ENCODE measurements at regions not wholly inside any gene's neighbourhood (a gene's known extent, or its start where the extent isn't known, plus 50 kb on each side); places are given as distances from the start of the nearest gene placed in this dataset.

DNA sequence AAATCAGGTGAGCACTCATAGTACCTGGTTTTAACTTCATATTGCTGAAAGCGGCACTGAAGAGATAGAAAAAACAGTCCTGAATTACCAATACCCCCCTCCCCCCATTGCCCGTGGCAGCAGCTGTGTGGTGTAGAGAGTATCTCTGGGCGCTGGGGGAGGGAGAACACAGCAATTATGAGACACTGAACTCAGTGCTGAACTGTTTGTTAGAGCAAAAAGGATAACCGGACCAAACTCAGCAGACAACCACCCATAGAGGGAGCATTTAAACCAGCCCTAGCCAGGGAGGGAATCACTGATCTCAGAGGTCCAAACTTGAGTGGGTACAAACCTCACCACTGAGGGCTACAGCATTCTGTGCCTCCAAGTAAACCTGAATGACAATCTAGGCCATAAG is 457.4 kb upstream of the TEX13C start:
- no peak for DNase-seq

DNA sequence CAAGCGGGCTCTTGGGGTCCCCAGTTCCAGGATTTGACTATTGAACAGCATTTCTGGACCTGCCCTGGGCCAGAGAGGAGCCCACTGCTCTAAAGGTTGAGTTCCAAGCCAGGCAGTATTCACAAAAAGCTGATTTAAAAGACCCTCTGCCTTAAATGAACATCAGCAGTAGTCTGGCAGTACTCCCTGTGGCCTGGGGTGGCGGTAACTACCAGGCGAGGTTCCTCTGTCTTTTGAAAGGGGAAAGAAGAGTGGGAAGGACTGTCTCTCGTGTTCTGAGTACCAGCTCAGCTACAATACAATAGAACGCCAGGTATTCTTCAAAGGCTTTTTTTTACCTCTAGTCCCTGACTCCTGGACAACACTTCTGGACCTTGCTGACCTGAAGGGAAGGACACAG is 456.4 kb upstream of the TEX13C start:
- DNase-seq = no peak

DNA sequence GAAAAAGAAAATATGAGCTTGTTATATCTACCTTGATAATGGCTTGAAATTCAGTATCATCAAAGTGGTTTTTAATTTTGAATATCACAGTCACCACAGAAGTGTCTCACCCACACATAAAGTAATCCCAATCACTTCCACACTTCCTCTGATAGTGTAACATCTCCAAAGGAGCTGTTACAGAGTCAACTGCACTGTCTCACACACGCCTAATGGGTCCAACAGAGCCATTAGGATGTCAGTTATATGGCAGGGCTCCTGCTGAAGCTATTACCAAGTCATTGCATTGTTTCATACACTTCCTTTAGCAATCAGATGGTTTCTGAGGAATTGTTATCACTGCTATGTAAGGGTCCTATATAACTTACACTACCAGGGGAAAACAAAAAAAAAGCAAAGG is 432.1 kb upstream of the TEX13C start:
- DNase-seq = no peak

DNA sequence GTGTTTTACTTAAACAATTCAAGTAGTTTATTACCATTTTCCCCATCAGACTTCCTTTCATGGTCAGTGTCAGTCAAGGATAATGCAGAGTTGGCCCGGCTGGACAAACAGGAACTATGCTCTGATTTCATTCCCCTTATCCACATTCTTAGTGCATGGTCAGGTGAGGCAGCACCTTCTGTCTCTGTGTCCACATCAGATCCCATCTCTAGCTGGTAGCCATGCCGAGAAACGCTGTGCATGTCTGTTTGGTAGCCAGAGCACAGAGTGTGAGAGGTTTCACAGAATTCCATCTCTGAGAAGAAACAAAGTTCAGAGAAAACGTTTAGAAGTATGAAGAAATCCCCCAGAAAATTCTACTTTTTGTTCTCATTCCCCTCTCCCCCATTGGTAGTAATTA is 423.7 kb upstream of the TEX13C start:
- DNase-seq = no peak

DNA sequence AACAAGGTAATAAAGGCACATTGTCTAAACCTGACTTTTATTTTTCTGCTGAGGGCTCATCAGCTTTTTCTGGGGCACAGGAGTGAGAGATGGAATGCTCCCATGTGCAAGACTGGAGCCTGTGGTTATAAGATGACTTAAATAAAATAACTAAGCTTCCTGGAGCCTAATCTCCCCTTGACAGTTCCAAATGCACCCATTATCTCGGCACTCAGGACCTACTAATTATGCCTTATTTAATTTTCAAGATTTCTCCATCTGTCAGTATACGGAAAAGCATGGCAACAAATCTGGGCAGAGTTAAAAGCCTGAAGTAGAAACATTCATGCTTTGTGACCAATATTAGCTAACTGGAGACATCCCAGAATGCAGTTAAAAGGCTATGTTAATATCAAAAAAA is 416.7 kb upstream of the TEX13C start:
- DNase-seq = no peak

DNA sequence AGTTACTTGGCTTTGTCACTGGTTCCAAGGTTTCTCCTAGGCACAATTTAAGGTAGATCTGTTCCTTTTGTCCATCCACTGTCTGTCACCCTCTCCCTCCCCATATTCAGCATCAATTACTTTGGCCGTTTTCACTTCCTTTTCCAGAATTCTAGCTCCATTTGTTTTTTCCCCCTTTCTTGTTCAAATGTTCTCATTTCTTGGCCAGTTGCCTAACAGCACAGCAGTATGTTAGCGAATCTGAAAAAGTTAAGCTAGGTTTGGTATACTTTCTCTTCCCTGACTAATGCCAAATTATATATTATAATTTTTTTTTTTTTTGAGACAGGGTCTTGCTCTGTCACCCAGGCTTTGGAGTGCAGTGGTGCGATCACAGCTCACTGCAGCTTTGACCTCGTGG is 409.1 kb upstream of the TEX13C start:
- no peak for DNase-seq

DNA sequence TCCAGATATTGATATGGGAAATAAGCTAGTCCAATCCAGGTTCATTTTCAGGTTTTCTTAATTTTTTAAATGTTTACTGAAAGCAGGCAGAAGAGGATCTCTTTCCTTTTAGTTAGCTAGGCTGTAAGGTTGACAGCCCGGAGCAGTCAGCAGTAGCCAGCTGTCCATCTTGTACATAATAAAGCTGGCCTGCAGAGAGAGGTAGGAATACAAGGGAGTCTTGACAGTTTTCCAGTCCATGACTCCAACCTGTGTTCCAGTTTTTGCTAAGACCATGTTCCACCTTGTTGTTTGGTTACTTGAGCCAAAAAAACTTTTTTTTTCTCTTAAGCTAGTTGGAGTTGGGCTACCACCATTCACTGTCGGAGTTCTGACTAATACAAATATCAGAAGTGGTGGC is 402.7 kb upstream of the TEX13C start:
- DNase-seq = no peak

DNA sequence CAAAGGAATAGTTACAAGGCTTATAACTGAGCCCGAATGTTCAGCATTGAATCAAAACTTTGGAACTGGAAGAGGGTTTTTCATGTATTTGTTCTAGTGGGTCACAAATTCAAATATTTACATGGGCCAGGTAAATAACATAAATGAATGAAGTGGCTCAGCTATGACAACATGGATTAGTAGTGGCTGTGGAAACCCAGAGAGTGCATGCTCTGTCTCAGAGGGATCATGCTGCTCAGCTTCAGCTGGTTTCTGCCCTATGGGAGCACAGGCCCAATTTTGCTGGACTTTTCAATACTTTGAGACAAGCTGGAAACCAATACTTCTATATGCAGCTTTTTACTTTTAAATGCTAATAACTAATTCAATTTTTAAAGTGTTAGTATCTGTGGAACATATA is 394.0 kb upstream of the TEX13C start:
- DNase-seq = no peak

DNA sequence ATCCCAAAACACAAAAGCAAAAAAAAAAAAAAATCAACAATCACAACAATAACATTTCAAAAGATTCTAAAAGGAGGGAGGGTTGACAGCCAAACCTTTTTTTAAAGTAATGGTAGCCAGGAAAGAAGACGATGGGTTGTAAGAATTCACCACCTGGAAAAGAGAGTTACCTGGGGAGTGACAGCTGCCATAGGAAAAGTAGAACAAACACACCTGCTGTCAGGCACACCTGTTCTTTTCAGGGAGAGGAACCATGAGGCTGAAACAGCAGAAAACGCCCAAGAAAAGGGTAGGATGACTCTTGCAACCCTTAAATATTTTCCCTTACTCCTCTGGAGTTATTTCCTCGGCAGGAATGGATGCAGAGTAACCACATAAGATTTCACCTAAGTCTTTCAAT is 388.4 kb upstream of the TEX13C start:
- DNase-seq = no peak

DNA sequence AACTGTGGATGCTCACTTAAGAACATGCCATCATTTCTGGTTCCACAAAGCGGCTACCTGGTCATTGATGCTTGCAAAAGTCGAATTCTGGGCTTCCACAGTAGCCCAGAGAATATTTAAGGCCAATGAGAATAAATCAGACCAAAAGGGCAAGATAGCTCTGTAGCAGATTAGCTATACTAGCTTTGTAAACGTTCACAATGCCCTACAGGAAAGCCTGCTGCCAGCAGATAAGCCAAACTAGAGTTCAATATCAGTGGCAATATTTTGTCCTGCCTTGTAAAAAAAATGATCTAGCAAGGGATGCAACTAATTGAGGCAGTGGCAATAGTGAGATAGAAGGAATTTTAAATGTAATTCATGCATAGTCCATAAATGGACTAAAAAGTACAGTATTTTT is 387.7 kb upstream of the TEX13C start:
- no peak for DNase-seq

DNA sequence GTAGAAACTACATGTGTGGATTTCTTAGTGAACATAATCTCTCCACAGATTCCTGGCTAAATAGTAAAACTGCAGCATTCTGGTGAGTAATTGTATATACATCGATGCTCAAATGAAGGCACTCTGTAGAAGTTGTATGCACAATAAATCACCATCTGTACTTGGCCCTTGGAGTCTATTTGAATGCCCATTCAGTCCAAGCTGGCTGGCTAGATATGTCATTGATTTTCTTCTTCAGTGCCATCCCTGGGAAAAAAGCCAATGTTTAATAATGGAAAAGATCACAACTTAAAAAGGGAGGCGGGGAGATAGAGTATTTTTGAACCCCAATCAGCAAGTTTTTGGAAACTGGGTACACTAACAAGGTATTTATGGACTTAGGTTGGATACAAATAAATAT is 381.0 kb upstream of the TEX13C start:
- no peak for DNase-seq

DNA sequence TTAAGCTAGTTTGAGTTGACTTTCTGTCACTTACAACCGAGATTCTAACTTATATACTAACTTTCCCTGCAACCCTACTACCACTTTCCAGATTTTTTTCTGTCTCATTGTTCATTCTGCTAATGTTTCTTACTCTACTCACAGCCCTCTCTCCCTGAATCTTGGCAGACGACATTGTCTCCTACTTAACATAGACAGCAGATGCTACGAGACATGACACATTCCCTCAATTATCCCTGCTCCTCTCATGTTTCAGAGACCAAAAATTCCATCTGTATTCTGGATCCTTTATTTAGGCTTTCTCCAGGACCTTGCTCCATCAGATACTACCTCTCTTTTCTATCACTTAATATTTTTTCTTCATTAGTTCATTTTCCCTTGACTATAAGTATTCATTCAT is 379.1 kb upstream of the TEX13C start:
- DNase-seq = no peak

DNA sequence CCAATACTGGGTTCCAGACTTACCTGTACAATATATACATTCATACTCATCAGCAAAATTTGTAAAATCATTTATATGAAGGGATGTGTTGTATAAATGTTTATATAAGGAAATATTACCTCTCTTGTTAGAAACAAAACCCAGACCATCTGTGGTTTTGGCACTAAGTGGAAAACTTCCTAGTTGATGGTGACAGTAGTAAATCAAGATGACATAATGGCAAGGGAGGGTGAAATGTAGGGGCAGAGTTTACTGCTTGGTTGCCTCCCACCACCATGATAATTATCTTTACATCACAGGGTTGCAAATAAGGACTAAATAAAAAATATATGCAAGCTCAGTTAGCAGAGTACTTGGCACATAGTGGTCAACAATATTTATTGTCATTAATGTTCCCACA is 365.3 kb upstream of the TEX13C start:
- no peak for DNase-seq

DNA sequence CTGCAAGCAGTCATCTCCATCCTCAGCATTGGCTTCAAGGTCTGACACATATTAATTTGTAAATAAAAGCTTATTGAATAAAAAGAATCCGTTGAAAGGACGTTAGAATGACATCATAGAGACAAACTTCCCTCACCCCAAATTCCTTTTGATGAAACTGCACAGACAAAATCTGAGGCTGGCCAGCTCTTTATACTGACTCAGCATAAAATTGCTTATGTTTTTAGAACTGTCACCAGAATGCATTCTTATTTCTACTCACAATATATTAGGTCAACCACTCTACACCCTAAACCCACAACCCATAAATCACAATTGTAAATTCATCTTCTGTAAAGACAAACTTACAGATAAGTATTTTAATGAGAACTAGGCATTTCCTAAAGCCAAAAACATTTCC is 359.2 kb upstream of the TEX13C start:
- DNase-seq = no peak

DNA sequence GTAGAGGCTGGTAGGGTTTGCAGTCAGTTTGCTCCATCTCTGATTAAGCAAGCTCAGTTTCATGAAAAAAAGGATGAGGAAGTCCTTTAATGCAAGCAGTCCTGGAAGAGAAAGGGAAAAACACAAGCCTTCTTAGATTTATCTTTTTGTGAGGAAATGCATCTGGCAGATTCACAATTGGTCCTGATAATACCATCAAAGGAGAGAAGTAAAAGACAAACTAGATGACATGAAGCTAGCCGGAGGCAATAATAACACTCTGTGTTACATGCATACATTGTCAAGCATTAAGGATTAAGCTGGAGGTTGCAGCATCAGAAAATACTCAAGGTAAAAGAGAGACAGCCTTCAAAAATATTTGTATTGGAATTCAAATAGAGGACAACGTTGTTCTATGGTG is 356.0 kb upstream of the TEX13C start, which contains the start of gene TENM1:
Gene TENM1, minus strand, starts transcription at position 101 of the 400 bp plus-strand sequence.
- no peak for DNase-seq

DNA sequence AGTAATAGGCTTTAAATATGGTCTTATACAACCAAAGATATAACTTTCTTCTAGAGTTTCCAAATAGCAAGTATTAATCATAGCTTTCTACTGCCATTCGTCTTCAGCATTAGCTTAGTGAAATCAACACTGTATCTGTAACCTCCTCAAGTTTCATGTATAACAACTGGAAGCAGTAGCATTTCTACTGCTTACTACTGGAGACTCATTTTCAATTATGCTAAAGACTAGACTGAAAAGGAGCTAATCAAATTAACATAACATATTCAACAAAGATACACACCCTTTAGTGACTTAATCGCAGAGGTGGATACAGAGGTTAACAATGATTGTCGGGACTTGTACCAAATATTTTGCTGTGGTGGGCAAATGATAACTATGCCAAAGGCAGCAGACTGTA is 344.2 kb upstream of the TEX13C start:
- DNase-seq = no peak

DNA sequence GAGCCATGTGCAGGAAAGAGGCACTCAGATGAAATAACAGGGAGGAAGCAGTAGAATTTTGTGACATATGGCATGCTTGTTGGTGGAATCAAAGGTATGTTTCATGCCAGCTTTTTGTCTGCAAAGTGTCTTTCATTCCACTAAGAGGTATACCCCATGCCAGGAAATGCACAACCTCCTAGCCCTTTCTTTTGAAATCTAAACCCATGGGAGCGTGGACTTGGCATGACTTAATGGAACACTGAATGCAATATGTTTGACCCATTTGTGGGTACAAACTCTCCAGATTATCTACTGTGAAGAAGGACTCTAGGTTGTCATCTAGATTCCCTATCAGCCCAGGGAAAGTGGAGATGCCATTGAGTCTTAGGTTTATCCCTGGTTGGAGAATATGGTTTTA is 338.3 kb upstream of the TEX13C start:
- DNase-seq = no peak

DNA sequence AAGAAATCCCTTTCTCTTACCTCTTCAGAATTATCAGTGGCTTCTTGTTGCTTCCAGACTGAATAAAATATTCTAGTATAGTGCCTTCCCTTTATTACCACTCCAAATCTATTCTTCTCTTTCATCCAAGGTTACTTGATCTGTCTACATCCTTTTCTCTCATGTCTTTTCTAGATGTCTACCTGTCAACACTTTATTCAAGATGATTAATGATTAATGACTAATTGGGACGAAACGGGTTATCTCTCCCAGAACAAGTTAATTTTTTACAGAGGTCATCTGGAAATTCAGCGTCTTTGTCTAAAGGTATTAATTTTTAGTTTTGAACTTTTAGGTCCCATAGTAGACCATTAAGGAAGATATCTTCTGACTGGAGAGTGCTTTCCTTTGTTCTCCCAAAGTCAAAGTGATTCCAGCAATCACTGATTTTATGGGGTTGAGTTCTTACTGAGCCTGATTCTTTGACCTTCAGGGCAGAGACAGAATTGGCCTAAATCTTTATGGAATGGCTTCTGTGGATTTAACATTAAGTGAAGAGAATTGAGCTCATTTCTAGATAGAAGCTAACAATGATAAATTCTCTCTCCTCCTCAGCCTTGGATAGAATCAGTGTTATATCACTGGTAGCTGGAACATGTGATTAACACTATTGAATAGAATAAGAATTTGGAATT is 335.4 kb upstream of the TEX13C start:
- no peak for DNase-seq

DNA sequence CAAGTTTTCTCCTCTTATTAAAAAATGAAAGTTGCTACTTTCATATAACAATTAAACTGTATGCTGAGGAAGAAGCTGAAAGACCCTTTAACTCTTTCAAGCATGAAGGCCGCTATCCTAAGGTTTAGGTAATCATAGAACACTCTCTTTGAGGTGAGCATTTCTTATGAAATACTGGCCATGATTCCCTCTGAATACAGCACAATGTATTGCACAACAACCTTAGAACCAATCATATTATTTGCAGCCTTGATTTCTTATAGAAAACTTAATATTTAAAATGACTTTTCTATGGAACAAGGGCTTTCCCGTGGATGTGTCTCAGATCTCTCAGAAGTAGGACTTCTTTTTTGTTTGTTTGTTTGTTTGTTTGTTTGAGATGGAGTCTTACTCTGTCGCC is 333.4 kb upstream of the TEX13C start:
- DNase-seq = no peak

DNA sequence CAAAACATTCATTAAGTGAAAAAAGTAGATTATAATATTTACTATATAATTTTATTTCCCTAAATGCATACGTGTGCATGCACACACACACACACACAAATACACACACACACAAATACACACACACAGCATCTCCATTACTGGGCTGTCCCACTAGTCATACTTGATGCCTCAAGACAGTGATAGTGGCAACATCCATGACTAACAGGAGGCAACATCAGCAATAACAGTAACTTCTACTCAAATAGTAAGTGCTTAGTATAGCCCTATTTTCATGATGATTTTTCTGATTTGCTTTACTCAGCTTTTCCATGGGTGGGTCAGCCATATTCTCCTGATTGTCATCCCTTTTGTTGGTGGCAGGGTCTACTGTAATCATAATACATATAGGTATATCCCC is 325.9 kb upstream of the TEX13C start:
- no peak for DNase-seq

DNA sequence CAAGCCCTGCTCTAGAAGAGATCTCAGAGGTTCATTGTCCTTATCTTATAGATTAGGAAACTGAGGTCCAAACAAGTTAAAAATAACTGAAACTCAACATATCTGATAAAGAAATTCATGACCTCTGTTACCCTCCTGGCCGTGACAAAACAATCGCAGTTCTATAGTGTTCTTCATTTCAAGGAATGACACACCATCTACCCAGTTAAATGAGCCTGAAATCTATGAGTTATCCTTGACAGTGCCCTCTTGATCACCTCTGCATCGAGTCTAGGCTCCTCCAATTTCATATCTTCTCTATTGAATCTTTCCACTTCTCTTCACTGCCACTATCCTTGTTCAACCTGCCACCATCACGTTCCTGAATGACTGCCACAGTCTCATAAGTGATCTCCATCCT is 325.3 kb upstream of the TEX13C start:
- no peak for DNase-seq

DNA sequence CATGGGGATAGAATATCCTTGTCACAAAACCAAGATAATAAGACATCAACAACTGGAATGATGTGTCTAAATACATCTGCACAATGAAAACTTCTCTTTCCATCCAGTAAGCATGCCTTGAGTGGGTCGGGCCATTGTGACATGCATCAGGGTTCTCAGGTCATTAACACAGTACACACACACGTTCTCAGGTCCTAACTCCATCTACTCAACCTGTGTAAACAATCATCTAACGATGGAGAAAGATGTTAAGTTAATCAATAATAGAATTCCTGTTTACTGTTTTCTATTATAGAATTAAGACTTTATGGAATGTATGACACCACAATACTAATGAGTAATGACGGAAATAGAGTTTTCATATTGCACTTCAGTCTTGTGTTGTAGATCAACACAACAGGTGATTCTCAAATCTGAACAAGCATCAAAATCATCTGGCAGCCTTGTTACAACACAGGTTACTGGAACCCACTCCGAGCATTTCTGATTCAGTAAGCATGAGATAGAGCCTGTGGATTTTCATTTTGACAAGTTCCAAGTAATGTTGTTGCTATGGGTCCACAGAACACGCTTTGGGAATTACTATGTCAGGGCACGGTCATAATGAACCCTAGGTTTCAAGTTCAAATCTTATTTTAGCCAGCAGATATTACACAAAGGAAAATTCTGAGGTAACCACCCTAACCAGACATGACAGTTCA is 315.8 kb upstream of the TEX13C start:
- no peak for DNase-seq

DNA sequence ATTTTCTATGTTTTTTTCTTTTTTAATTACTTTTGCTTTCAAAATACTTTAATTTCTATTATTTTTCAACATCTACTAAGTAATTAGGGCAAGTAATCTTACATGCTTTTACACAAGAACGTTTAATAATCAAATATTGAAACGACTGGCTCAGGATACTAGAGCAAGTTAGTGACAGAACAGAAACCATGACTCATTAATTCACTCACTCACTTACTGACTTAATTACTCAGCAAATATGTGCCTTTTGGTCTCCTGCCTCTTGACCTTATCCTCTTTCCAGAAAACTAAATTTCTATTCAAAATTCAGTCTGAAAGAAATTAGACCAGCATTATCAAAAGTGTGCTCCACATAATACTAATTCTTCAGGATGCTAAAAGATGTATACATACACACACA is 314.9 kb upstream of the TEX13C start:
- no peak for DNase-seq

DNA sequence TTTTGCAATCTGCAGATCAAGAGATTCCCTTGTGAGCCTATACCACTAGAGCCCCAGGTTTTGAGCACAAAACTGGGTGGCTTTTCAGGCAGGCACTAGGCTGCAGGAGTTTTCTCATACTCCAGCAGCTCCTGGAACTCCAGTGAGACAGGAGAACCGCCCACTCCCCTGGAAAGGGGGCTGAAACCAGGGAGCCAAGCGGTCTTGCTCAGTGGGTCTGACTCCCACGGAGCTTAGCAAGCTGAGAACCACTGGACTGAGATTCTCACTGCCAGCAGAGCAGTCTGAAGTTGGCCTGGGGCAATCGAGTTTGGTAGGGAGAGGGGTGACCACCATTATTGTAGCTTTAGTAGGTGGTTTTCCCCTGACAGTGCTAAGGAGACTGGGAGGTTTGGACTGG is 313.8 kb upstream of the TEX13C start:
- DNase-seq = no peak

DNA sequence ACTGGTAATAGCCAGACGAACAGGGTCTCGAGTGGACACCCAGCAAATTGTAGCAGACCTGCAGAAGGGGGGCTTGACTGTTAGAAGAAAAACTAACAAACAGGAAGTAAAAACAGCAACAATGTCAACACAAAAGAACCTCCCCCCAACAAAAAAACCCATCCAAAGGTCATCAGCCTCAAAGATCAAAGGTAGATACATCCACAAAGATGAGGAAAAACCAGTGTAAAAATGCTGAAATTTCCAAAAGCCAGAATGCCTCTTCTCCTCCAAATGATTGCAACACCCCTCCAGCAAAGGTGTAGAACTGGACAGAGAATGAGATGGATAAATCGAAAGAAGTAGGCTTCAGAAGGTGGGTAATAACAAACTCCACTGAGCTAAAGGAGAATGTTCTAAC is 313.0 kb upstream of the TEX13C start:
- DNase-seq = no peak
